Stimulated activated CD8-positive, alpha-beta memory T cell treated with anti-CD3 and anti-CD28 coated beads, Interleukin-12 subunit alpha, Interleukin-12 subunit beta, amount 100 ng/mL, for 4 hours (primary cell): ENCODE measurements at regions not wholly inside any gene's neighbourhood (a gene's known extent, or its start where the extent isn't known, plus 50 kb on each side); places are given as distances from the start of the nearest gene placed in this dataset.

ENCODE experiments used
- DNase-seq: peaks from one replicate; pipeline ENCODE4 v3.0.0-alpha.2; 2020; ENCODE audit warnings: low read depth

- DNase-seq = no peak
Measured at GRCh38 chr3:176554791-176555654, 642.3 kb downstream of the TBL1XR1 start.

- DNase-seq = no peak
Measured at GRCh38 chr3:176554264-176554663, 643.0 kb downstream of the TBL1XR1 start.

- no peak for DNase-seq
Measured at GRCh38 chr3:176526942-176527341, 670.3 kb downstream of the TBL1XR1 start.

- no peak for DNase-seq
Measured at GRCh38 chr3:176526225-176526624, 671.1 kb downstream of the TBL1XR1 start.

- no peak for DNase-seq
Measured at GRCh38 chr3:176523114-176523513, 674.2 kb downstream of the TBL1XR1 start.

- no peak for DNase-seq
Measured at GRCh38 chr3:176522436-176522835, 674.8 kb downstream of the TBL1XR1 start.

- no peak for DNase-seq
Measured at GRCh38 chr3:176521531-176522175, 675.6 kb downstream of the TBL1XR1 start.

- no peak for DNase-seq
Measured at GRCh38 chr3:176514297-176514696, 683.0 kb downstream of the TBL1XR1 start.

- DNase-seq = no peak
Measured at GRCh38 chr3:176513604-176514003, 683.7 kb downstream of the TBL1XR1 start.

- DNase-seq = no peak
Measured at GRCh38 chr3:176512037-176512436, 685.2 kb downstream of the TBL1XR1 start.

- DNase-seq = no peak
Measured at GRCh38 chr3:176510097-176510496, 687.2 kb downstream of the TBL1XR1 start.

GRCh38 chr3:176505878-176506621 is 691.2 kb downstream of the TBL1XR1 start:
- no peak for DNase-seq

GRCh38 chr3:176491084-176491483 is 706.2 kb downstream of the TBL1XR1 start:
- no peak for DNase-seq

- no peak for DNase-seq
Measured at GRCh38 chr3:176490357-176490756, 706.9 kb downstream of the TBL1XR1 start.

GRCh38 chr3:176479248-176479647 is 718.0 kb downstream of the TBL1XR1 start:
- no peak for DNase-seq

GRCh38 chr3:176469694-176470205 is 727.5 kb downstream of the TBL1XR1 start:
- no peak for DNase-seq

- no peak for DNase-seq
Measured at GRCh38 chr3:176463610-176464009, 733.7 kb downstream of the TBL1XR1 start.

GRCh38 chr3:176447369-176447768 is 749.9 kb downstream of the TBL1XR1 start:
- no peak for DNase-seq

- DNase-seq = no peak
Measured at GRCh38 chr3:176442326-176442725, 755.0 kb downstream of the TBL1XR1 start.

GRCh38 chr3:176439729-176440128 is 757.6 kb downstream of the TBL1XR1 start:
- DNase-seq = no peak

- DNase-seq = no peak
Measured at GRCh38 chr3:176431991-176432390, 765.3 kb downstream of the TBL1XR1 start.

GRCh38 chr3:176431038-176431418 is 766.3 kb downstream of the TBL1XR1 start:
- DNase-seq = no peak
